PC-9 (cell line): ENCODE measurements at regions not wholly inside any gene's neighbourhood (a gene's known extent, or its start where the extent isn't known, plus 50 kb on each side); places are given as distances from the start of the nearest gene placed in this dataset.

Experiments
- CTCF ChIP-seq: fragments of 200-600 bp; sonication (generic); conservative IDR thresholded peaks from 2 replicates; pipeline ENCODE4 v1.6.1; 2017; ENCODE audit warnings: mixed run types, antibody characterized with exemption, mild to moderate bottlenecking, moderate library complexity
- EZH2 ChIP-seq: fragments of 200-600 bp; sonication (generic); IDR thresholded peaks from 2 replicates; pipeline ENCODE4 v1.8.0; 2017; ENCODE audit warnings: antibody characterized with exemption, low read depth

DNA sequence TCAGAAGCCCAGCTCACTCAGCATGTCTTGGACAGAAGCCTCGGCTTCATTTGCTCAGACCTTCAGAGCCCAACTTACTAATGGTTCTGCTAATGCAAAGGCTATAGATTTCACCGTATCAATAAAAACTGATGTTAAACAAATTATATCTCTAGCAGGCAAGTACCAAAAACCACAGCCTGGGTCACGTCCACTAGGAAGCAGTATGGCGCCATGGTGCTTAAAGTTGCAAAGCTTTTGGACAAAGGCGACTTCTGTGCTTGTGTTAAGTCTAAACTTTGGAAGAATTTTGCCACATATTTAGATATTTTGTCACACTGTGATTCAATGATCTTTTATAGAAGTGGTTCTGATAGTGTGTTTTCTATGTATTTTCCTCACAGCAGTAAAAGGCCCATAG lies 276.8 kb upstream of the PARD3B start:
- TF ChIP-seq CTCF (no peak), EZH2 (no peak)
